HuH-7 (cell line): ENCODE measurements at regions not wholly inside any gene's neighbourhood (a gene's known extent, or its start where the extent isn't known, plus 50 kb on each side); places are given as distances from the start of the nearest gene placed in this dataset.
"Not testable (repeated sequence)": the region's sequence is repeated elsewhere in the genome, so short reads cannot be mapped to it uniquely, and the experiment has no call there.

Source experiments
- DNase-seq: peaks from one replicate; pipeline ENCODE4 v3.0.0; 2011; ENCODE audit warnings: low spot score

DNA sequence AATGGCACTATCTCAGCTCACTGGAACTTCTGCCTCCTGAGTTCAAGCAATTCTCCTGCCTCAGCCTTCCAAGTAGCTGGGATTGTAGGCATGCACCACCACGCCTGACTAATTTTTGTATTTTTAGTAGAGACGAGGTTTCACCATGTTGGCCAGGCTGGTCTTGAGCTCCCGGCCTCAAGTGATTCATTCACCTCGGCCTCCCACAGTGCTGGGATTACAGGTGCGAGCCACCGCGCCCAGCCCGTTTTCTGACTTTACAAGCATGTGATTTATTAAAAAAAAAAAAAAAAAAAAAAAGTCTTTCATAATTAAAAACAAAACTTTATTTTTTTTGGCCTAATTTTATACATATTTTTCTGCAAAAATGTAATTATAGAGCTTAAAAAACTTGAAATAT, 64.8 kb upstream of the DGKB start:
- DNase-seq = not testable (repeated sequence)

DNA sequence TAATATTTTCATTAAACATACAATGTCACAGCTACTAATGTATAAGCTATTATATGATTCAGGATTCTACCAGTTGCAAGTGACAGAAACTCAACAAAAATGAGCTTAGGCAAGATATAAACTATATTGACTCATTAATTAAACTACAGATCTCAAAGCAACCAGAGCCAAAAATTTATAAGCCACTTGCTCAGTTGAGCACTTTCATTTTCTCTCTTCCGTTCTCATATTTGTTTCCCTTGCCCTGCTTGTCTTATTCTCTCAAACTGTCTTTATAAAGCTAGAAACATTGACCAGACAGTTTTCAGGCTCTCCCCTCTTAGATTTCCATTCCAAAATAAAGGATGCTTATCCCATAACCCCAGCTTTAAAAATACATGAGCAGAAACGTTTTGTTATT, 60.2 kb upstream of the DGKB start:
- DNase-seq = no peak

GRCh38 chr7:14960721-14961120, 58.2 kb upstream of the DGKB start:
- DNase-seq = no peak

DNA sequence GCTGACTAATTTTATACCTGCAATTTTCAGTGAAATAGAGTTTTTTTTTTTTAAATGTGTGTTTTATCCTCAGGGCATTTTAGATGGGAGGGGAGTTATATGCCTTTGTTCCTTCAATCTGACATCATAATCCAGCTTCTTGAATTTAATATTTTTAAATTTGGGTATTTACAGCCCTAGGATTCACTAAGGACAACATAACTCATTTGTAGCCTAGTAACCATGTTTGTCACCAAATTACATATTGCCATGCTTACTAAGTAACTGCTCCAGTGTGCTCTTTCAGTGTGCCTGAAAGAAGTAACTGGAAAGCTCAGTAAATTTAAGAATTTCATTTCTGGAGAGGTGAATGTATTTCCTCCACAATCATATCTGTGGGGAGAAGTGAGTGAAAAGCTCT, 56.8 kb upstream of the DGKB start:
- no peak for DNase-seq

- DNase-seq = no peak
Measured at GRCh38 chr7:14954035-14954434, 51.5 kb upstream of the DGKB start.
